EH (cell line): ENCODE measurements at regions not wholly inside any gene's neighbourhood (a gene's known extent, or its start where the extent isn't known, plus 50 kb on each side); places are given as distances from the start of the nearest gene placed in this dataset.

Experiments used
- DNase-seq: peaks from one replicate; pipeline ENCODE4 v3.0.0-alpha.2; 2015; ENCODE audit warnings: low read depth

DNA sequence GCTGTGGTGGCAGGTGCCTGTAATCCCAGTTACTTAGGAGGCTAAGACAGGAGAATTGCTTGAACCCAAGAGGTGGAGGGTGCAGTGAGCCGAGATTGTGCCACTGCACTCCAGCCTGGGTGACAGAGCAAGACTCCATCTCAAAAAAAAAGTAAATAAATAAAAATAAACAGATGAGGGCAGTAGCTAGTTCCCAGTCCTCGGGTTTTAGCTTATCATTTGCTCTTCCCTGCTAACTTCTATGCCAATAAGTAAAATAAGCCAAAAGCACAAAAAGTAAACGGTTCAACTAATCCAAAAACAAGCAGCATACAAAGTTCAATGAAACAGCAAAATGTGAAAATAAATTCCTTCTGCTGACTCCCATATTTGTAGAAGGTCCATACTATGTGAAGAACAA is 133.0 kb upstream of the TMCC3 start:
- no peak for DNase-seq

DNA sequence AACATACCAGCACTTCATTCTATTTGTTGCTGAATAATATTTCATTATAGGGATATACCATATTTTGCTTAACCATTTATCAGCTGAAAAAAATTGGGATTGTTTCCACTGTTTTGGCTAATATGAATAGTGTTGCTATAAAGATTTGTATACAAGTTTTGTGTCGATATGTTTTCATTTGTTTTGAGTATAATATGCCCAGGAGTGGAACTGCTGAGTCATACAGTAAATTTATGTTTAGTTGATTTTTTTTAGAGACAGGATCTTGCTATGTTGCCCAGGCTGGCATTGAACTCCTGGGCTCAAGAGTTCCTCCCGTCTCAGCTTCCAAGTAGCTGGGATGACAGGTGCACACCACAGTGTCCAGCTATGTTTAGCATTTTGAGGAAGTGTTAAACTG is 131.5 kb upstream of the TMCC3 start:
- DNase-seq: no peak

DNA sequence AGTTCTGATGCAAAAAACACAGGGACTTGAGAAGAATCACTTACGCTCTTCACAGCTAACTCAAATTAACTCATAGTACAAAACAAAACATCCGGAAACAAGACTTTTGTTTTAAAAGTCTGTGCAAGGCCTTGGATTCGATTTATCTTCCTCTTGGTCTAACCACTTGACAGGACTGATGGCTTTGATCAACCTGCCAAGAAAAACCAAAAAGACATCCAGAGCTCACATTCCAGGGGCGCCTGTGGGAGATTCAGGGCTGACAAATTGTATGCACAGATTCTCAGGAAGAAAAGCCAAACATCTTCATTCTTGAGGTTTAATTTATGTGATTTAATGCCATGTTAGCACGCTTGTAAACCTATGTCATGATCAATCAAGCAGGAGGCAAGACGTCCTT is 129.1 kb upstream of the TMCC3 start:
- DNase-seq: peak; percentile 62

DNA sequence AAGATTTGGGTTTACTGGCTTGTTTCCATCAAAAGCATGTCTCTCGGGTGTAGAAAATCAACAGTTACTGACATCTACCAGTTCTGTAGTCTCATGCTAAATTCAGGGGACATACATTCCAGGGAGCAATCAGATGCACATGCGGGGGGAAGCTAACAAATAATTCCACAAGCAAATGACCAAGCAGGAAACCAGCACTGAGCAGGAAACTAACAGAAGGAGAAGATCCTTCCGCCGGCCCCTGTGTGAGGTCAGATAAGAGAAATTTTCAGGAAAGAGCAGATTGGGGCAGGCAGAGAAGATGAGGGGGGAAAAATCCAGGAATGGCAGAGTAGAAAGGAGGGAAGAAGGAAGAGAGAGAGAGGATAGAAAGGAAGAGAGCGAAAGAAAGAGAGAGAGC is 127.6 kb upstream of the TMCC3 start:
- no peak for DNase-seq

DNA sequence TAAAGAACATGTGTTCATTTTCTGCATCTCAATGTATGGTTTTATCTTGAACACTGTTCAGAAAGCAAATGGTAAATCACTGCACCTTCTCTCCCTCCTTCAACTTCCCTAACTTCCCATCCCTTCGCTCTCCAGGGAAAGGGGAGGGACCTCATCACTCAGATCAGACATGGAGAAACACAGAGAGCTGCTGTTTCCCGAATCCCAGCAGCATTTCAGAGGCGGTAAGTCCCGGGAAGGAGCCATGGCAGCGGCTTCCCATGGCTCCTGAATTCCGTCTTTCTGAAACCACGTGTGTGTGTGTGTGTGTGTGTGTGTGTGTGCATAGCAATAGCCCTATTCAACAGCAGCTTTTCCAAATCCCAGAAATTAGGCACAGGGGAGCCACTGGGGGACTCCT is 125.4 kb upstream of the TMCC3 start:
- DNase-seq: no peak

DNA sequence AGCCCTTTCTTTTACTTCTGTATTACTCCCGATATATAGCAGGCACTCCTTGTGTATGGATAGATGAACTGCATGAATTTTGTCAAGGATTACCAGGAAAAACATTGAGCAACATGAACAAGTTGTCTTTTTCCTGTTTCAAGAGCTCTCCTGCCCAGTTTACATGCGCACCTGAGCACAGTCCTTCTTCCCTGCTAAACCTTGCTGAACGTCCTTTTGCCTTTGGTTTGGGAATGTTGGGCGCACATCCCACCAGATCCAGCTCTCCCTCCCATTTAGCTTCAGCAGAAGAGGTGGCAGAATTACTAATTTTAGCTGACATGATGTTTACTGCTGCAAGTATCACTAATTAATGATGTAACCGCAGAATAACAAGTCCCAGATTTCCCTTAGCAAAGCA is 121.4 kb upstream of the TMCC3 start:
- DNase-seq: no peak

DNA sequence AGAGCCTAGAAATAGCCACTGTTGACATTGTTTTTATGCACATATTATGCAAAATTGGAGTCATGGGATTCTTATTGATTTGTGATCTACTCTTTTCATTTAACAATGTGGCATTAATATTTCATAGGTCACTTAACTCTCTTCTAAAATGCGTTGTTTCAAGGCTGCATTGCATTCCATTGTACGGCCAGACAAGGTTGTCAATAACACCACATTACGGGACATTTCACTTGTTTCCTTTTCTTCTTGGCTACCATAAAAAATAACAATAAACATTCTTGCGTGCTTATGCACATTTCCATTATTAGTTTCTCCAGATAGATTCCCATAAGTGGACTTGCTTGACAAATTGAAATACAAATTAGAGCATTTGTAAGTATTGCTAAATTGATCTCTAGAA is 120.8 kb upstream of the TMCC3 start:
- DNase-seq: no peak

DNA sequence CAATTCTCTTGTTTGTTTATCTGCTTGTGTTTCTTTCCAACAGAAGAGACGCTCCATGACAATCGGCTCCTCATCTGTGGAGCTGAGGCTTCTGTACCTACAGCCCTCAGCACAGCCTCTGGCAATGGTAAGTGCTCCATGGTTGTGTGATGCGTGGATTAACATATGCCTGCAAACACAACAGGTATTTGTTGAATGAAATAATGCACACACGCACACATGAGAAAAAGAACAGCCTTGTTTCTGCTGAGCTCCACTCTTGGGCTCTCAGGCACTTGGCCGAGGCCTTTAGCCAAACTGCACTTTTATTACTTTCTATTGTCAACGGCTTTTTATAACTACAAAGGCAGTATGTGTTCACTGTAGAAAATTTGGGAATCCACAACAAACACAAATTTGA is 120.4 kb upstream of the TMCC3 start:
- no peak for DNase-seq

DNA sequence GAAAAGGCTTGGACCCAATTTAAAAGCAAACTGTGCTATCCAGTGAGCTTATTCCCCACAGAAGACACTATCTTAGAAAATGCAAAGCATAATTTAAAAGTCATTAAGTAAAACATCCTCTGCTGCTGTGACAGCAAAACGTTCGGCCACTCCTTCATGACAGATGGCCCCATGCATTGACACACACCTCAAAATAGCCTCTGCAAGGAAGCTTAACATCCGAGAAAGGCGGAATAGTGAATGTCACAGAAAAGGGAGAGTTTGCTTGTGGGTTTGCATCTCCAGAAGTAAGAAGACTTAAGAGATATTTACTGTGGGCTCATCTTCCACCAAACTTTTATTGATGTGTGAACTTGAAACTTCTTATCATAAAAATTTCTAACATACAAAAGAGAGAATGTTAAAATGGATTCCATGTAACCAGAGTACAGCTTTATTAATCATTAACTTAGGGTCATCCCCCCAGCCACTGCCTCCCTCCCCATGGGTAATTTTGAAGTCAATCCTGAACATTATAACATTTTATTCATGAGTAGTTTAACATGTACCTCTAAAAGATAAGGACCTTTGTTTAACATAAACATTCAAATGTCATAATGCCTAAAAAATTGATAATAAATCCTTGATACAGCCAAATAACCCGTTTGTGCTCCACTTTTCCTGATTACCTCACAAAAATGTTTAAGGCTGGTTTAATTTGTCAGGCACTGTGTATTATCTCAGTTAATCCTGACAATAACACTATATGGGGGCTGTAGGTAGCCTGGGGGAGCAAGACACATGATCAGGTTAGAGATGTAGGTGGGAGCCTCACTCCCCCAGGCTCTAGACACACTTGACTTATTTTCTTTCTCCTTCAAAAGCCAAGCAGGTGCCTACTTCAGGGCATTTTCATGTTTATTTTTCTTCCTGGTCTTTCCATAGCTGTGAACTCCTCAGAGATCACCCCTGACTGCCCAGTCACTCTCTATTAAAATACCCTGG is 119.7 kb upstream of the TMCC3 start:
- DNase-seq: no peak

DNA sequence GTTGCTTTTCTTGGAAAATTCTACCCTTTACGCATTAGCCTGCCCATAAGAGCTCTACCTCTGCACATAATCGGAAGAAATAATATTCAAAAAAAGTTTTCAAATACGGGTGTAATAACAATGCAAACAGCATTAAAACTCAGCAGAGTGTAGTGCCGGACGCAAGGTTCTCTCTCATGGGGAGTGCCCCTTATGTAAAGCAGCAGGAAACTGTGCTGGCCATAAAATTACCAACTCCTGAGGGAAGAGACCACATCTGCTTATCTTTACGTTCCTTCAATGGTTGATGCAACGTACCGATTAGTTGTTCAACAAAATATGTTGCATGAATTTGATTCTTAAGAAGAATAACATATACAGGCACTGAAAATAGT is 118.7 kb upstream of the TMCC3 start:
- no peak for DNase-seq

DNA sequence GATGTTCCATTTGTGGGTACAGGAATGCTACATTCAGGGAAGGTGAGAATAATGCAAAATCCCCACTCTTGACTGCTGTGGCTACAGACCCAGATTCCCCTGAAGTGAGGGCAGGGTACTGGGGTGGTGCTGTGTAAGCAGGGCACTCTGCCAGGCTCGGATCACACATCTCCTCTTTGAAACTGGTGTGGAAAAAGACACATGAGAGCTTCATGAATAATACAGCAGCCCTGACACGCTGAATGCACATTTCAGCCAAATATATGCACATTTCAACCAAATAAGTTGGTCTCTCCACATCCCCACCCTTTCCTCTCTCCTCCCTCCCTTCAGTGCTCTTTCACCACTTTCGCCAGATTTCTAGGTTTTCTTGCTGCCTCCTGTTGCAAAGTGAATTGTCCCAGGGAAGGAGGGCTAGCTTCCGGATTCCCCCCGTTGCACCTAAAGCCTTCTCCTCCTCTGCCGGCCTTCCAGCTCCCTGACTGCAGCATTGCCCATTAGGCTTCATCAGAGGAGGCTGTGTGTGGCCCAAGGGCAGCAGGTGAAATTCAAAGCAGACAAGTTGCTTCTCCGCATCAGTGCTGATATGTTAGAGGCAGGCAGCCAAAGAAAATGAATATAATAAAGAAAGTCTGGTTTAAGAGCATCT is 118.2 kb upstream of the TMCC3 start:
- no peak for DNase-seq

DNA sequence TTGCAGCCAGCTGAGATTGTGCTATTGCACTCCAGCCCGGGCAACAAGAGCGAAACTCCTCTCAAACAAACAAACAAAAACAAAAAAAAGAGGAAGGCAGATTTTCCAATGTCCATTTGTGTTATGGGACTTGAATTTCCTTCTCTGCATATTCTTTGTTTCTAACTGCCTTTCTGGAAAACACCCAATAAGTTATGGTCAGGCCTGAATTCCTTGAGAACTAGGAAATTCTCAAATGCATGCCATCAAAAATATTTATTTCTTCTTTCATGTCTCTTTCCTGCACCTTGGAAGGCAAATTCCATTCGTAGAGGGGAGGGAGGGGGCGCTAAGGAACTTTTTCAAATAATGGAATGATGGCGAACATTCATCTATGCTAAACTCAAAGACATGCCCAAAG is 117.6 kb upstream of the TMCC3 start:
- no peak for DNase-seq

DNA sequence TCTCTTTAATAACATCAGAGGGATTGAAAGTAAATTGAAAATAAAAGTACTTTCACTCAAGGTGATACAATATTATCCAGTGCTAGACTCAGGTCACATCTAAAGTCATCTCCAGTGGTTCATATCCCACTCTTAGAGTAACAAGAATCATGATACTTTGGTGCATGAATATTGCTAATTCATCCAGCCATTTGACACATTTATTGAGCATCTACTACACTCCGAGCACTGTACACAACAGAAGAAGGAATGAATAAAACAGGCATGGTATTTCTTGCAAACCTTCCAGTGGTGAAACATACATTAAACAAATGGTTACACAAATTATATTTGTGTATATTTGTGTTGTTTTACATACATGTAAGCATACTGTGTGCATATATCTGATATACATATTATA is 116.0 kb upstream of the TMCC3 start:
- DNase-seq: no peak

DNA sequence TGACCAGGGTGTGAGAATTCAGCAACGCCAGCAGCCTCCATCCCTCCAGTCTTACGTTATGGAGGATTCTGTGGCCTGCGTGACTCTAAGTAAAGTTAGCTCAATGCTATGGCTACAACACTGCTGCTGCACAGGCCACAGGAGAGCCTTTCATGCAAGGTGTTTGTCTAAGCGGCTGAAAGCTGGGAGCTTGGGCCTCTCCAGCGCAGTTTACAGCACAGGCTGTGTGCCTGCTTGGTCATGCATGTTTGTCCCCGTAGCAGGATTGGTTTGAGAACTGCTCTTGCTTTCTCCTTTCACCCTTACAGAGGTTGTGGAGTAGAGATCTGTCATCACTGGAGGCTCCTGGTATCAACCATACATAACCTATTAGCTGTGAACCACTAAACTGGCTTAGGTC is 113.1 kb upstream of the TMCC3 start:
- no peak for DNase-seq

DNA sequence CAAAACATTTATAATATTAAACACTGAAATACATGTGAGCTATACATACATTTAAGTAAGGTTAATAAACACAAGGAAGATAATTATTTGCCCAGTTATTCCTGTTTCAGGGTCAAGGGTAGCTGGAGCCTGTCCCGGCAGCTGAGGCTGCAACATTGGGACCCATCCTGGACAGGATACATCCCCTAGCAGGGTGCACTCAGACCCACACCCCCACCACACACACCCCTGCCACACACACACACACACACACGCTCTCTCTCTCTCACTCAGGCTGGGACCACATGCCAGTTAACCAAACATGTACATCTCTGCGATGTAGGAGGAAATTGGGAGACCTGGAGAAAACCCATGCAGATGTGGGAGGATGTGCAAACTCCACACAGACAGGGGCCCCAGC is 112.6 kb upstream of the TMCC3 start:
- no peak for DNase-seq

DNA sequence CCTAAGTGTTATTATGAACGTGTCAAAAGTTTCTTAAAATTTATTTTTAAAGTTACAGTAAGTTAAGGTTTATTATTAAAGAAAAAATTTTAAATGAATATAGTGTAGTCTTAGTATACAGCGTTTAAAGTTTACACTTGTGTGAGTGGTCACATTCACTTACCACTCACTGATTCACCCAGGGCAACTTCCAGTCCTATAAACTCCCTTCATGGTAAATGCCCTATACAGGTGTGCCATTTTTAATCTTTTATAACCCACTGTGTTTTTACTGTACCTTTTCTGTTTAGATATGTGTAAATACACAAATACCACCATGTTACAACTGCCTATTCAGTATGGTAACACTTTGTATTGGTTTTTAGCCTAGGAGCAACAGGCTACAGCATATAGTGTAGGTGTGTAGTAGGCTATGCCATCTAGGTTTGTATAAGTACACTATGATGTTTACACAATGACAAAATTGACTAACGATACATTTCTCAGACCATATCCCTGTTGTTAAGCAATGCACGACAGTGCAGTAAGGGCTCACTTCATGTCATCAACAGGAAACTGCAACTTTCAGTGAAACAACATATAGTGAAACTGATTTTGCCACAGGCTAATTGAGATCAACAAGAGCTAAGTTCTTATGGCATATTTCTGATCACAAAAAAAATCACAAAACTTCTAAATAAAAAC is 112.0 kb upstream of the TMCC3 start:
- no peak for DNase-seq

DNA sequence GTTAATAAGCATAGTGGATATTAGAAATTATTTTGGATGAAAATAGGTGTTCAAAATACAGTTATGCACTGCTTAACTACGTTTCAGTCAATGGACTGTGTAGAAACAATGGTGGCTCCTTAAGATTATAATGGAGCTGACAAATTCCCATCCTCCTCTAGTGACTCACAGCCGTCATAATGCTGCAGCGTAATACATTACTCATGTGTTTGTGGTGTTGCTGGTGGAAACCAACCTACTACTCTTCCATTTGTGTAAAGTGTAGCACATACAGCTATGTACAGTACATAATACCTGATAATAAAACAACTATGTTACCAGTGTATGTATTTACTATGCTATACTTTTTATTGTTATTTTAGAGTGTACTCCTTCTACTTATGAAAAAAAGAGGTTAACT is 111.2 kb upstream of the TMCC3 start:
- DNase-seq: peak; percentile 81

DNA sequence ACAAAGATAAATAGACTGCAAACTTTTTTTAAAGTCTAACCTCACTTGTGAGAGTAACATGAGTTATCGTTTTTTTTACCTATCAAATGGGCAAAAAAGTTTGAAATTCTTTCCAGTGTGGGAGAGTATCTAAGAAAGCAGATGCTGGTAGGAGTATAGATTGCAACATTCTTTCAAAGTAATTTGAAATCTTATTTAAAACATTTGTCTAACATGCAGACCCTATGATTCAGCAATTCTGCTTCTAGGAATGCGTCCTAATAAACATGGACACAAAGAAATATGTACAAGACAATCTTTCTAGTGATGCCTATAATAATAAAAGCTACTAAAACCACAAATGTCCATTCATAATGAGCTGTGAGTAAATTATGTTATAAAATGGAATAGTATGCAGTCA is 110.4 kb upstream of the TMCC3 start:
- no peak for DNase-seq

DNA sequence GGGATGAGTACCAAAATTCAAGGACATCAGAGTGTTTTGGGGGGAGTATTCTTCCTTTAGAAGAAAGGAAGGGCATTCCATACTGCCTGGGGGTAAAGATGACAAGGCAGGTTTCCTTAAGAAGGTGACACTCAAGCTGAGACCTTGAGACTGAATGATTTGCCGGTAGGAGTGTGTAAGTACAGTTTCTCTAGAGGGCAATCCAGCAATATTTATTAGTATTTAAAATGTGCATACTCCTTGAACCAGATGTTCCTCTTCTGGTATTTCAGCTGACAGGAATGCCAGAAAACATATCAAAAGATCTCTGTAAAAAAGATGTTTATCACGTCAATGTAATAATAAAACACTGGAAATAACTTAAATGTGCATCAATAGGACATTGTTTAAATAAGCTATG is 106.4 kb upstream of the TMCC3 start:
- DNase-seq: no peak

DNA sequence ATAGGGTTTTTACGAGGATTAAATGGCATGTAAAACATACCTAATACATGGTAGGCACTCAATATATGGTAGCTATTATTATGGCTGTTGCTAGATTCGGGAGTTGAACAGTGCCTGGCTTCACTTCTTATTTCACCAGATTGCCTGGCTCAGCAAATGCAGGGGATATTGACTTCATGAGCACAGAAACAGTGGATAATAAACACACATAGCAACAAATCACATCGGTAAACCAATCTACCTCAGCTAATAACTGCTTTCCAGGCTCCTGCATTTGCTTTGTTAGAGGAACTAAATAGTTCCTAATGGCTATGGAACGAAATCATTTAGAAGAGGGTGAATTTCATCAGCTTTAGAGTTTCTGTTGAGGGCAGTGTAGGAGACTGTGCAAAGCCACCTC is 105.2 kb upstream of the TMCC3 start:
- DNase-seq: no peak

DNA sequence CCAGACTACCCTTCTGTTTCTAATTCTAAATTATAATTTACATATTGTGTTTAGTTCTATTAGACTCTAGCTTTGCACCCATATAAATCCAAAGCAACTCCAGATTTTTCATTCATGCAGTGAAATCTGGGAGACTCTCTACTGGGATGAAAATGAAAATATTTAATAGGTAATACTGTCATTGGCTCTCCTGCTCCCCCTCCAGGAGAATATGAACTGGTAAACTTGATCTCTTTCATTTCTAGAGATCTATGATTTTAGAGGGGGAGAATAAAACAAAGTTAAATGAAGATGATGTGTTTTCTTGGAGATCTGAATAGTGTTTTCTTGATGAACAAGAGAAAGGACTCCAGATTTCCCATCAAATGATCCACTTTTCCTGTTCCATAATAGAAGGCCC is 104.3 kb upstream of the TMCC3 start:
- no peak for DNase-seq

DNA sequence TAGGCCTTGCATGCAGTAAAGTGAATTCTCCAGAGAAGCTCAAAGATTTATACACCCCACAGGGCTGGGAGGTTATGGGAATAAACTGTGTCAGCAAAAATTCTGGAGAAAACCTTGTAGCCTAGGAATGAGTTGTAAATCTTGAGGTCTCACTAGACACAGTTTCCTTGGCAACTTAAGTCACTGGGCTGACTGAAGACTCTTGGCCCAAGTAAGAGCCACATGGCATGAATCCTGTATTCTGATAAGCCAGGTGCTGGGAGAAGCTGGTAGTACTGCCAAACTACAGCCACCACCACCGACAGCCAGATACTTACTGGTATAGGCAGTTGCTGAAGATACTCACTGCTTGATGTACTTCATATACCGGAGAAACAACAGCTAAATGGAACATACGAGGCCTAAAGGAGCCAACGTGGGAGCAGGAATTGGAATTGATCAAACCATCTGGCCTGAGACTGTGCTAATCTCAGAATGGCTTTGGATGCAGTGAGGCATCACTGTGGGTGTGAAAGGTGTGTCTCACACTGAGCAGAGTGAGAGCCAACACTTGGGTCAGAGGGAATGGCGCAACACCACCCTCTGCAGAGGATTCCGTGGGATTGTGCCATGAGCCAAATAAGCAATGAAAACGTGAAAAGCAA is 102.8 kb upstream of the TMCC3 start:
- no peak for DNase-seq

DNA sequence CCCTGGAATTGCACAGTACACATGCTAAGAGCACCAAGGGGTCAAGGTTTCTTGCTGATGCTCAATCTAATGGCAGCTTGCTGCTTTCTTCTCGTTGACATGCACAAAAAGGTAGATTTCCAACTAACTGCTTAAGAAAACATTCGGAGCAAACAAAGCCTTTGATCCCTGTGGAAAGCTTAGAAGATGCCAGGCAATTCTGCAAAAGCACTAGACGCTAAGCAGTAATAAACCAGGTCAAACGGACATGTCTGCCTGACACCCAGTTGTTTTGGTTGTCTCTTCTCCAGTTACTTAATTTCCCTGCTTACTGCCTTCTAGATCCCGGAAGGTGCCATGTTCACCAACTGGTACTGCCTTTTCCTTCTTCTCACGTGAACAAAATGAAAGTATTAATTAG is 100.5 kb upstream of the TMCC3 start:
- DNase-seq: no peak
